ENCODE measurements at regions not wholly inside any gene's neighbourhood (a gene's known extent, or its start where the extent isn't known, plus 50 kb on each side); places are given as distances from the start of the nearest gene placed in this dataset.

DNA sequence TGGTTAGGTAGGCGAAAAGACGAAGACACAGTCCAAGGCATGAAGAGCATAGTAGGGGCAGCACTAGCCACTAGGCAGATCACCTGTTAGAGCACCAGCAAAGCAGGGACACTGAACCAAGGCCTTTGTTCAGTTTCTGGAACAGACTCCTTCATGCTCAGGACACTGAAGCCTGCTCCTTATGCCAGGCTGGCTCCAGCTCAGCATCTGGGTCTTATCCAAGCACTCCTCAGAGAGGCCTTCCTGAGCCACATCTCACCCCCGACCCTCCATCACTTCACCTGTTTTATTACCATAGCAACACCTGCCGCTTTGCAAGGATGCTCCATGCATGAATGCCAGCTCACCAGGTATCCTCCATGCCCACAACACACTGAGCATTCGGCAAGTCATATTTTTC is 206.3 kb upstream of the CHRNA7 start:
- TF ChIP-seq EZH2 (IDR thresholded peaks at IDR 0.05; ENCODE audit: borderline replicate concordance) = no peak
- TF ChIP-seq, protein P1, sequence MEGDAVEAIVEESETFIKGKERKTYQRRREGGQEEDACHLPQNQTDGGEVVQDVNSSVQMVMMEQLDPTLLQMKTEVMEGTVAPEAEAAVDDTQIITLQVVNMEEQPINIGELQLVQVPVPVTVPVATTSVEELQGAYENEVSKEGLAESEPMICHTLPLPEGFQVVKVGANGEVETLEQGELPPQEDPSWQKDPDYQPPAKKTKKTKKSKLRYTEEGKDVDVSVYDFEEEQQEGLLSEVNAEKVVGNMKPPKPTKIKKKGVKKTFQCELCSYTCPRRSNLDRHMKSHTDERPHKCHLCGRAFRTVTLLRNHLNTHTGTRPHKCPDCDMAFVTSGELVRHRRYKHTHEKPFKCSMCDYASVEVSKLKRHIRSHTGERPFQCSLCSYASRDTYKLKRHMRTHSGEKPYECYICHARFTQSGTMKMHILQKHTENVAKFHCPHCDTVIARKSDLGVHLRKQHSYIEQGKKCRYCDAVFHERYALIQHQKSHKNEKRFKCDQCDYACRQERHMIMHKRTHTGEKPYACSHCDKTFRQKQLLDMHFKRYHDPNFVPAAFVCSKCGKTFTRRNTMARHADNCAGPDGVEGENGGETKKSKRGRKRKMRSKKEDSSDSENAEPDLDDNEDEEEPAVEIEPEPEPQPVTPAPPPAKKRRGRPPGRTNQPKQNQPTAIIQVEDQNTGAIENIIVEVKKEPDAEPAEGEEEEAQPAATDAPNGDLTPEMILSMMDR (IDR thresholded peaks at IDR 0.05; ENCODE audit: poor library complexity) = no peak

Measured in hepatocyte (in vitro differentiated cells).